Activated effector memory CD4-positive, alpha-beta T cell treated with anti-CD3 and anti-CD28 coated beads, Interleukin-2, amount 50 U/mL, for 16 hours (primary cell): ENCODE measurements at regions not wholly inside any gene's neighbourhood (a gene's known extent, or its start where the extent isn't known, plus 50 kb on each side); places are given as distances from the start of the nearest gene placed in this dataset.
"Not testable (repeated sequence)": the region's sequence is repeated elsewhere in the genome, so short reads cannot be mapped to it uniquely, and the experiment has no call there.

Experiments
- DNase-seq: peaks from one replicate; pipeline ENCODE4 v3.0.0-alpha.2; 2020

DNA sequence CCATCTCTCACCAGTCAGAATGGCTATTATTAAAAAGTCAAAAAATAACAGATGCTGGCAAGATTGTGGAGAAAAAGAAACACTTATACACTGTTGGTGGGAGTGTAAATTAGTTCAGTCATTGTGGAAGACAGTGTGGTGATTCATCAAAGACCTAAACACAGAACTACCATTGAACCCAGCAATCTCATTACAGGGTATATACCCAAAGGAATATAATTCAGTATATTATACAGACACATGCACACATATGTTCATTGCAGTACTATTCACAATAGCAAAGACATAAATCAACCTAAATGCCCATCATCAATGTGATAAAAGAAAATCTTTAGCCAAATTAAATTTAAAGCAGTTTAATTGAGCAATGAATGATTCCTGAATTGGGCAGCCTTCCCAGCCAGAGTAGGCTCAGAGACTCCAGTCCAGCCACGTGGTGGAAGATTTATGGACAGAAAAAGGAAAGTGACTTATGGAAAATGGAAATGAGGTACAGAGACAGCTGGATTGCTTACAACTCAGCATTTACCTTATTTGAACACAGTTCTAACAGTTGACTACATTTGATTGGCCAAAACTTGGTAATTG lies 377.1 kb upstream of the SLC39A10 start:
- DNase-seq = no peak

DNA sequence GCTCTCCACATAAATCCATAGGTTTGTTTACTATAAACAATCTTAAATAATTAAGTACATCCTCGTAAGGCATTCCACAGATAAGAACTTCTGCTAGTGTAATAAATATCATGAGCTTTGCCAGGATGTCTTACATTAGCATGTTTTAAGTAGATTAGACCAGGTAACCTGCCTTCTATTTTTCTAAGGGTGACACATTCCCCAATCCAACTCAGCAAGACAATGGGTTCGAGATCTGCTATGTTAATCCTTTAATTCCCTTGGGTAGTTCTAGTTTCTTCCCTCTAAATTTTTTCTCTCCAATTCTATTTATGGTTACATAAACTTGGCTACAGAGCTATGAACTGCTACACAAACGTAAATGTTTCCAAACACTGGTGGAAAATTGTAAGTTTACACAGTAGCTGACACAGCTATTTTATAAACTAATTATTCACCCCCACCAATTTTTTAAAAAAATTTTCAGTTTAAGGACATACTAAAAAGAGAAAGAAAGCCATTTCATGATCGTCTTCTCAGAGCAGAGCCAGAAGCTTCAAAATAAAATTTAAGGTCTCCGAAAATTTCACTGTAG lies 386.5 kb upstream of the SLC39A10 start:
- DNase-seq = no peak

- DNase-seq = no peak
Observed at GRCh38 chr2:195269220-195269619, 387.8 kb upstream of the SLC39A10 start.

DNA sequence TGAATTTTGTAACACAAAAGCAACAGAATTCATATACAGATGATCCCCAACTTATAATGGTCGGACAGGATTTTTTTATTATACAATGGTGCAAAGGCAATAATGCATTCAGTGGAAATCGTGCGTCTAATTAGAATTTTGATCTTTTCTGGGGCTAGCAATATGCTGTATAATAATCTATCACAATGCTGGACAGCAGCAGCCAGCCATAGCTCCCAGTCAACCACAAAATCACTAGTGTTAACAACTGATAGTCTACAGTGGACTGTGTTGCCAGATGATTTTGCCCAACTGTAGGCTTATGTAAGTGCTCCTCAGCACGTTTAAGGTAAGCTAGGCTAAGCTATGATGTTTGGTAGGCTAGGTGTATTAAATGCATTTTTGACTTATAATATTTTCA lies 399.0 kb upstream of the SLC39A10 start:
- DNase-seq = no peak

GRCh38 chr2:195252018-195252417 lies 405.0 kb upstream of the SLC39A10 start:
- DNase-seq = no peak

DNA sequence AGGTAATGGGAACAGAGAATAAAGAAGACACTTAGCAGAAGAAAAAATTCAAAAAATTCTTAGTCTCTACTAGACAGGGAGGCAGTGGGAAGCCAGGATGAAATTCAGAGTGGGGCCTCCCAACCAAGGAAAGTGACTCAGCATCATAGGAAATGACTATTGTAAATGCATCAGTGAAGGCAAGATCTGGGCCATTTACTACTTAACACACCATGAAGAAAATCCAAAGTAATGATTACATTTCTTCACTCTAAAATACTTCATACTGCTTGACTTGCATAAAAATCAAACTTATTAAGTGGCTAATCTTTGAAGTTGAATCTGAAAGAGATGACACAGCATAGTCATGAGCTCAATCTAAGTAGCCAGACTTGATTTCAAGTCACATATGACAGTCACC lies 405.8 kb upstream of the SLC39A10 start:
- no peak for DNase-seq

GRCh38 chr2:195238826-195239225 lies 418.2 kb upstream of the SLC39A10 start:
- no peak for DNase-seq

- no peak for DNase-seq
Observed at GRCh38 chr2:195238379-195238778, 418.6 kb upstream of the SLC39A10 start.

- DNase-seq = not testable (repeated sequence)
Observed at GRCh38 chr2:195228547-195228946, 428.5 kb upstream of the SLC39A10 start.

- no peak for DNase-seq
Observed at GRCh38 chr2:195214072-195214471, 443.0 kb upstream of the SLC39A10 start.

GRCh38 chr2:195212586-195212985 lies 444.4 kb upstream of the SLC39A10 start:
- DNase-seq = no peak

- no peak for DNase-seq
Observed at GRCh38 chr2:195202163-195202845, 454.7 kb upstream of the SLC39A10 start.

DNA sequence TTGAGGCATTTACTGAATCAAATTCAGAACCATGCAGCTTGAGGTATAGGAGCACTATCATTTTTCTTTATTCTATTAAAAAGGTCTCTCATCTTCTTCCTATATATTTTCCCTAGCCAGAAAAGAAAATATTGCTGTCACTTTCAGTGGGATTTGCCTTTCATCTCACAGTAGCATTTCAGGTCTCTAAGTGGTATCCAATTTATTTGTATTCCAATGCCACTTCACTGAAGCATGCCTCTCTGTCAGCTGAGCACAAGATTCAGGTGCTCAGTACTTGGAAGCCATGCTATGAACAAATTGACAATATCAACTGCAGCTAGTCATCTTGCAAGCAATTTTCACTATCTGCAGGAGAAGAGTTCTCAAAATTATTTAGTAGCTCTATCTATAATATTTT lies 457.2 kb upstream of the SLC39A10 start:
- no peak for DNase-seq

DNA sequence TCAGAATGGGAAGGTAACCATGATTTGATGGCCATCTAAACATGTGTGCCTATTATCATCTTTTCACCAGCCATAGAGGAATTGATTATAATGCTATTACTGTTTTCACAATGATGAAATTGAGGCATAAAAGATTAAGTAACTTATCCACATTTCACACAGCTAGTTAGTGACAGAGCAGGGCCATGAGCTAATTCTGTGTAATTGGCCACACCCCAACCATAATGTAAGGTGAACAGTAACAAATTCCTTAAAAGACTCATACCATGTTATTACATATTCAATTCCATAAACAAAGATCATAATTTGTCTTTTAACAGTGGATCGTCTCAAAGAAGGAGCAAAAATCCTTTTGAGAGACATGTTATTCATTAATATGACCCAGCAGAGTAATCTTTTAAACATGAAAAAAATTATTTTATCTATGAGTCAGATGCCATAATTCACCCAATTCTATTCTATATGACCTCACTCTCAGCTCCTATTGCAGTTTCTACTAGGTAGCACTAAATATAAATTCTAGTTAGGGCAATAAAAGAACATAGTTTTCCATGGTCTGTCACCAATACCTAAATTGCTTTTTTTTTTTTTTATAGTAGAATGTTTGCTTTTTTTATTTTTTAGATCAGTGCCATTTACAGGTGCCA lies 475.8 kb upstream of the SLC39A10 start:
- DNase-seq = no peak

GRCh38 chr2:195168369-195168768 lies 488.7 kb upstream of the SLC39A10 start:
- no peak for DNase-seq

DNA sequence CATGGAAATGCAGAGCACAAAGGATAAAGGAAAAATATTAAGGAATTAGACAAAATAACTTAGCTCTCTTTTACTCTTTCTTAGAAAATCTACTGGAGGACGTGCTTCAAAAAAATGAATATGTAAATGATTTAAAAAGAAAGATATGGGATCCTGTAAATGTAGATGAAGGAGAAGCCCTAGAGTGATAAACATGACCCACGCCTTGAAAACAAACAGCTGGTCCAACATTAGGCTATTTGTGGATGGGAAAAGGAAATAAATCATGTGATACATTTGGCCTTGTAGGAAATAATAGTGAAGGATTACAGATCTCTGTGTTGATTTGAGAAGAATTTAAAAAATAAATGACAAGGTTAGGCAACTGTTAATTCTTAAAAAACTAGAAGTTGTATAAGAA lies 492.1 kb upstream of the SLC39A10 start:
- DNase-seq = no peak

GRCh38 chr2:195162918-195163317 lies 494.1 kb upstream of the SLC39A10 start:
- no peak for DNase-seq

DNA sequence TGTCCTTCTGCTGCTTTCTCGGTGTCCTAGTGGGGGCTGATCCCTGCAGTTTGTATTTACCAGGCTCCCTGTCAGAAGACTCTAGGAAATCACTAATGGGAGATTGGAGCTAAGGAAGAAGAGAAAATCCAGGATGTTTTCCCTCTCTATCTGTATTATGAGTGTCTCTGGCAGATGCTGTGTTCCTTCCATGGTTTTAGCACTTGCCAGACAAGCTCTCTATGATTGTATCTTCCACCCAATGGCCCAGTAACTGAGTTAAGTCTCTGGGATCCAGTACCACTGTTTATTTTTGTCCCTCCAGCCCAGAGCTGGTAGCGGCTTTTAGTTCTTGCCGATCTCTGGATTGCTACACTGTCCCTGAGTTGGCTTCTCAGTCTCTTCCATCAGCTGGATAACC lies 494.8 kb upstream of the SLC39A10 start:
- no peak for DNase-seq

DNA sequence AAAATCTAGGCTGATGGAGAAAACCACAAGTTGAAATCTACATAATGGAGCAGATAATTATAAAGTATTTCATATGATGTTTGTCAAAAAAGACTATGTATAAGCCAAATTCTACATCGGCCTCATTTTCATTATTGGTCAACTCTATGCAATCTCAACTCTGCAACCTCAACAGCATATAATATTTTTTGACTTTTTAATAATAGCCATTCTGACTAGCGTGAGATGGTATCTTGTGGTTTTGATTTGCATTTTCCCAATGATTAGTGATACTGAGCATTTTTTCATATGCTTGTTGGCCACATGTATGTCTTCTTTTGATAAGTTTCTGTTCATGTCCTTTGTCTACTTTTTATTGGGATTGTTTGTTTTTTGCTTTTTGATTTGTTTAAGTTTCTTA lies 496.1 kb upstream of the SLC39A10 start:
- DNase-seq = no peak

DNA sequence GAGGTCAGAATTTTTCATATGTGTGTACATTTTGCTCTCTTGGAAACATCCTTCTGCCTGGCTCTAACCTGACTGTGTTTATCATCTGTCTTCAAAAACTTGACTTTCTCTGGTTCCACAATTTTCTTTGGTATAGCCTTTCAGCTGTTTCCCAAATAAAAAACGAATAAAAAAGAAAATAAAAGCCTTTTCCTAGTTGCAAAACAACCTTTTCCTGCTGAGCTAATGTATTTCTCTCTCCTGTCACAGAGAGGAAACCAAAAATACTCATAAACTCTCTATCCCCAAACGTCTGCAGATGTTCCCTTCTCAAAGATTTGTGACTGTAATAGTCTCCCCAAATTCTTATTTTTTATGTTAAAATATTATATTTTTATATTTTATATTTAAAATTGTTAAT lies 505.3 kb upstream of the SLC39A10 start:
- no peak for DNase-seq

DNA sequence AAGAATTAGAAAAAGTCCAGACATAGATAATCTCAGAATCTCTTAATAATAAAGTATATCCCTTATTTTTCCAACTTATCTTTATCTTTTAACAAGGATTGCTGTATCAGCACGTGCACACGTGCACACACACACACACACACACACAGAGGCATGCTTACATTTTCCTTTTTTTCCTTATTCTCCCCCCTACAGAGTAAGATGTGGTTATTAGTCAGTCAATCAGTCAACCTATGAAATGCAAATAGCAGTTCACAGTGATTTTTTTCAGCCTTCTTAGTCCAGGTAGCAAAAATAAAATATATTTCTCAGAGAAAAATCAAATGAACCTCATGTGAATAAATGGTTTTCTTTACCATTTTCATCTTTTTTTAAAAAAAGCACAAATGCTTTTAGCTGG lies 506.2 kb upstream of the SLC39A10 start:
- DNase-seq = no peak

- DNase-seq = no peak
Observed at GRCh38 chr2:195148004-195148403, 509.0 kb upstream of the SLC39A10 start.

DNA sequence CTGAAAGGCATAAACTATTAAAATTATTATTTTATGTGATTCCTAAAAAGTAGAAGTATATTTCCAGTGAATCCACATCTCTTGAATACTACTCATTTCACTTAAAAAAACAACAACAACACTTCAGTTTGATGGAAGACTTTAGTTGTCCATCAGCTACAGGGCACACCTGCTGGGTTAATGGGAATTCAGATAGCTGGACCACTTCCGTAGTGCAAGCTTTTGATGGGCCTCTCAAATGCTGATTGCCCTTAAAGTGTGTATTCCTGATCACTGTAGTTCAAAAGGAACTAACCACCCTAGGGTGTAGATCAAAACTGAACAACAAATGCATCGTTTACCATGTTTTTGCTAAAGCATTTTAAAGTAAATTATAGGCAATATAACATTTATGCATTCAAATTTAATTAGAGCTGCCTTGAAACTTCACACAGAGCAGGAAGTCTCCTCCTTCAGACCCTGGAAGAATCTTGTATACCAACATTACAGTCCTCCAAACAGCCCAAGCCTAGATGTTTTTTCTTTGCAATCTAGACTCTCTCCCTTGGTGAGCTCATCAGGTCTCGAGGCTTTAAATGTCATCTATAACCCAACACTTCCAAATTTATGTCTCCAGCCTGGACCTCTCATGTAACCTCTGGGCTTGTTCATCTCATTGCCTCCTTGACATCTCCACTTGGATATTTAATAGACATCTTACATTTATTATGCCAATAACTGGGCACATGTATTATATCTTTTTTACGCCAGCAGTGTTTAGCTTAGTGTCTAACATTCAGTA lies 510.1 kb upstream of the SLC39A10 start:
- no peak for DNase-seq
